OCI-LY3 (cell line): ENCODE measurements at regions not wholly inside any gene's neighbourhood (a gene's known extent, or its start where the extent isn't known, plus 50 kb on each side); places are given as distances from the start of the nearest gene placed in this dataset.

ENCODE experiments used
- CTCF ChIP-seq: fragments of 200-600, 300-600 bp; sonication (generic); IDR thresholded peaks from 2 replicates; pipeline ENCODE4 v1.5.1; 2014; ENCODE audit warnings: antibody characterized with exemption, low read length, low read depth
- EZH2phosphoT487 ChIP-seq: fragments of 200-600 bp; shearing (Covaris generic); IDR thresholded peaks from 2 replicates; pipeline ENCODE4 v1.6.1; 2018; ENCODE audit warnings: antibody characterized with exemption, mixed run types, low read depth

- TF ChIP-seq CTCF (no peak), EZH2phosphoT487 (no peak)
Measured at GRCh38 chr3:20645340-20645739, 459.3 kb upstream of the SGO1 start.
